Nephron progenitor cell (in vitro differentiated cells): ENCODE measurements at regions not wholly inside any gene's neighbourhood (a gene's known extent, or its start where the extent isn't known, plus 50 kb on each side); places are given as distances from the start of the nearest gene placed in this dataset.

Experiments used
- DNase-seq: peaks from one replicate; pipeline ENCODE4 v3.0.0; 2021
- H3K27ac Mint-ChIP-seq: 2 replicates; pipeline ENCODE4 v1.8.0; 2021; ENCODE audit warnings: mild to moderate bottlenecking, moderate library complexity, mixed read lengths
- H3K27me3 Mint-ChIP-seq: 2 replicates; pipeline ENCODE4 v1.8.0; 2021; ENCODE audit warnings: mild to moderate bottlenecking, low read depth, mixed read lengths; ENCODE audit not compliant: poor library complexity
- H3K36me3 Mint-ChIP-seq: 2 replicates; pipeline ENCODE4 v1.8.0; 2021; ENCODE audit warnings: low read depth, mixed read lengths
- H3K4me1 Mint-ChIP-seq: 2 replicates; pipeline ENCODE4 v1.8.0; 2021; ENCODE audit warnings: mixed read lengths
- H3K4me3 Mint-ChIP-seq: 2 replicates; pipeline ENCODE4 v1.8.0; 2021; ENCODE audit warnings: mild to moderate bottlenecking, moderate library complexity, mixed read lengths
- H3K9me3 Mint-ChIP-seq: 2 replicates; pipeline ENCODE4 v1.8.0; 2021; ENCODE audit warnings: mild to moderate bottlenecking, moderate library complexity, mixed read lengths
- CTCF ChIP-seq: fragments of 200-600 bp; sonication (generic); IDR thresholded peaks from 2 replicates; pipeline ENCODE4 v1.5.0; 2021; ENCODE audit warnings: antibody characterized with exemption

- Mint-ChIP-seq H3K9me3 (no peaks in the 10 kb centered on the region), H3K27ac (no peak overlapping the region), H3K4me3 (no peak overlapping the region), H3K27me3 (peaks cover 10% of the 10 kb centered on the region), H3K4me1 (no peaks in the 10 kb centered on the region), H3K36me3 (no peaks in the 10 kb centered on the region)
- no peak for TF ChIP-seq CTCF
- no peak for DNase-seq
These were observed 186.2 kb upstream of the PDE1C start for GRCh38 chr7:32256376-32256775.

GRCh38 chr7:32255036-32255435 is 184.8 kb upstream of the PDE1C start:
- no peak for DNase-seq
- Mint-ChIP-seq H3K27ac (no peak overlapping the region), H3K9me3 (no peaks in the 10 kb centered on the region), H3K27me3 (peaks cover 15% of the 10 kb centered on the region), H3K4me3 (no peak overlapping the region), H3K36me3 (no peaks in the 10 kb centered on the region), H3K4me1 (no peaks in the 10 kb centered on the region)
- no peak for TF ChIP-seq CTCF

GRCh38 chr7:32253299-32253698 is 183.1 kb upstream of the PDE1C start:
- no peak for TF ChIP-seq CTCF
- H3K9me3 Mint-ChIP-seq: no peaks in the 10 kb centered on the region
- no peak for DNase-seq
- H3K27me3 Mint-ChIP-seq: peaks cover 21% of the 10 kb centered on the region
- no peak overlapping the region for H3K27ac Mint-ChIP-seq
- no peaks in the 10 kb centered on the region for H3K36me3 Mint-ChIP-seq
- no peak overlapping the region for H3K4me3 Mint-ChIP-seq
- no peaks in the 10 kb centered on the region for H3K4me1 Mint-ChIP-seq

- Mint-ChIP-seq H3K27ac (no peak overlapping the region), H3K27me3 (peaks cover 27% of the 10 kb centered on the region), H3K9me3 (no peaks in the 10 kb centered on the region), H3K36me3 (no peaks in the 10 kb centered on the region), H3K4me3 (no peak overlapping the region), H3K4me1 (no peaks in the 10 kb centered on the region)
- no peak for TF ChIP-seq CTCF
- no peak for DNase-seq
These were observed 181.5 kb upstream of the PDE1C start for GRCh38 chr7:32251659-32252058.

- no peaks in the 10 kb centered on the region for H3K36me3 Mint-ChIP-seq
- no peak for TF ChIP-seq CTCF
- H3K9me3 Mint-ChIP-seq: no peaks in the 10 kb centered on the region
- H3K4me1 Mint-ChIP-seq: no peaks in the 10 kb centered on the region
- peaks cover 27% of the 10 kb centered on the region for H3K27me3 Mint-ChIP-seq
- DNase-seq: no peak
- H3K4me3 Mint-ChIP-seq: no peak overlapping the region
- H3K27ac Mint-ChIP-seq: no peak overlapping the region
These were observed 180.5 kb upstream of the PDE1C start for GRCh38 chr7:32250471-32251260.

- no peak overlapping the region for H3K27ac Mint-ChIP-seq
- no peak for TF ChIP-seq CTCF
- no peaks in the 10 kb centered on the region for H3K9me3 Mint-ChIP-seq
- DNase-seq: no peak
- H3K27me3 Mint-ChIP-seq: peaks cover 27% of the 10 kb centered on the region
- no peak overlapping the region for H3K4me3 Mint-ChIP-seq
- no peaks in the 10 kb centered on the region for H3K36me3 Mint-ChIP-seq
- H3K4me1 Mint-ChIP-seq: no peaks in the 10 kb centered on the region
These were observed 179.8 kb upstream of the PDE1C start for GRCh38 chr7:32250003-32250402.
